ENCODE measurements at regions not wholly inside any gene's neighbourhood (a gene's known extent, or its start where the extent isn't known, plus 50 kb on each side); places are given as distances from the start of the nearest gene placed in this dataset.

DNA sequence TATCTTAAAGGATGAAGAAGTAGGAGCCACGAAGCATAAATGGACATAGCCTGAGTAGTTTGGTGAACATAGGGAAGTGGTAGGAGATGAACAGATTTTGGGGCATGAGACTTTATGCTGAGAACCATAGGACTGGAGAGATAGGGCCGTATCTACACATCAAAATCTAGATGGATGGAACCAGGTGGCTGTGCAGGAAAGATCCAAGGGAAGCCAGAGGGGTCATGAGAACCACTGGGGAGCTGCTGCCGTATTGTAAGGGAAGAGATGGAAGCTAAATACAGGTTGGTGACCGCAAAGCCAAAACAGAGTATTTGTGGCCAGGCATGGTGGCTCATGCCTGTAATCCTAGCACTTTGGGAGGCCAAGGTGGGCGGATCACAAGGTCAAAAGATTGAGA is 124.3 kb downstream of the TRIB2 start:
- DNase-seq (ENCODE audit: low spot score), result no peak

GRCh38 chr2:12842917-12843316 is 126.2 kb downstream of the TRIB2 start:
- no peak for DNase-seq (ENCODE audit: low spot score)
- TF ChIP-seq, protein P1, sequence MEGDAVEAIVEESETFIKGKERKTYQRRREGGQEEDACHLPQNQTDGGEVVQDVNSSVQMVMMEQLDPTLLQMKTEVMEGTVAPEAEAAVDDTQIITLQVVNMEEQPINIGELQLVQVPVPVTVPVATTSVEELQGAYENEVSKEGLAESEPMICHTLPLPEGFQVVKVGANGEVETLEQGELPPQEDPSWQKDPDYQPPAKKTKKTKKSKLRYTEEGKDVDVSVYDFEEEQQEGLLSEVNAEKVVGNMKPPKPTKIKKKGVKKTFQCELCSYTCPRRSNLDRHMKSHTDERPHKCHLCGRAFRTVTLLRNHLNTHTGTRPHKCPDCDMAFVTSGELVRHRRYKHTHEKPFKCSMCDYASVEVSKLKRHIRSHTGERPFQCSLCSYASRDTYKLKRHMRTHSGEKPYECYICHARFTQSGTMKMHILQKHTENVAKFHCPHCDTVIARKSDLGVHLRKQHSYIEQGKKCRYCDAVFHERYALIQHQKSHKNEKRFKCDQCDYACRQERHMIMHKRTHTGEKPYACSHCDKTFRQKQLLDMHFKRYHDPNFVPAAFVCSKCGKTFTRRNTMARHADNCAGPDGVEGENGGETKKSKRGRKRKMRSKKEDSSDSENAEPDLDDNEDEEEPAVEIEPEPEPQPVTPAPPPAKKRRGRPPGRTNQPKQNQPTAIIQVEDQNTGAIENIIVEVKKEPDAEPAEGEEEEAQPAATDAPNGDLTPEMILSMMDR (IDR thresholded peaks at IDR 0.05), result no peak
- Histone ChIP-seq H3K27ac (no peak overlapping the region), H3K4me3 (no peak overlapping the region)

More for the DNA sequence above, 124.3 kb downstream of the TRIB2 start:
- Histone ChIP-seq H3K27ac (no peak overlapping the region), H3K4me3 (no peak overlapping the region)
- TF ChIP-seq, protein P1 (IDR thresholded peaks at IDR 0.05), result no peak

DNA sequence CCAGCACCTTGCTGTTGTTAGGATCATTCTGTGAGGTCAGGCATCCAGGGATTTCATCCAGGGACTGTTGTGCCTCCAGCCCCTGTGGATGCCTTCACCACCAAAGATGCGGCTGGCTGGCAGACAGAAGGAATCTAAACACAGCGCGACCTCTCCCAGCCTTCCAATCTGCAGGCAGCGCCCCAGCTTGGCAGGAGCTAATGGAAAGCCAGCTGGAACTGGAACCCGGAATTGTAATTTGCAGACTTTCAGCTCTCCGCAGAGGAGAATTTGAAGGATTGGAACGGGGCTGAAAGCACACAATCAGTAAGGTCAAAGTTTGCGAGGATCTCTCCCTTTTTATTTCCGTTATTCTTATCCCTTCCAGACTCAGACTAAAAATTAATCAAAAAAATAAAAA is 127.8 kb downstream of the TRIB2 start:
- no peak for DNase-seq (ENCODE audit: low spot score)

GRCh38 chr2:12847694-12848575 is 131.2 kb downstream of the TRIB2 start:
- TF ChIP-seq, protein P1 (IDR thresholded peaks at IDR 0.05), result no peak

More for the DNA sequence above, 127.8 kb downstream of the TRIB2 start:
- Histone ChIP-seq H3K27ac (peak overlapping the region in 1 of 2 donors; percentile 9), H3K4me3 (peak overlapping the region; percentile 11)
- TF ChIP-seq, protein P1 (IDR thresholded peaks at IDR 0.05), result no peak

GRCh38 chr2:12852135-12852534 is 135.4 kb downstream of the TRIB2 start:
- Histone ChIP-seq H3K4me3 (no peak overlapping the region), H3K27ac (no peak overlapping the region)
- DNase-seq (ENCODE audit: low spot score), result no peak
- TF ChIP-seq, protein P1 (IDR thresholded peaks at IDR 0.05), result no peak

More at GRCh38 chr2:12847694-12848575, 131.2 kb downstream of the TRIB2 start:
- DNase-seq (ENCODE audit: low spot score), result no peak
- no peak overlapping the region for H3K27ac ChIP-seq
- no peak overlapping the region for H3K4me3 ChIP-seq

GRCh38 chr2:12854001-12854530 is 137.3 kb downstream of the TRIB2 start:
- no peak overlapping the region for H3K4me3 ChIP-seq
- TF ChIP-seq, protein P1 (IDR thresholded peaks at IDR 0.05), result no peak

More at GRCh38 chr2:12854001-12854530, 137.3 kb downstream of the TRIB2 start:
- no peak overlapping the region for H3K27ac ChIP-seq
- no peak for DNase-seq (ENCODE audit: low spot score)

Measured in coronary artery (tissue), 2 donors.